Esophagus squamous epithelium (tissue), 4 donors: ENCODE measurements at regions not wholly inside any gene's neighbourhood (a gene's known extent, or its start where the extent isn't known, plus 50 kb on each side); places are given as distances from the start of the nearest gene placed in this dataset.

Source experiments
- CTCF ChIP-seq, 6 experiments: fragments of 450-650 bp in 4 of 6; fragments of 200-600 bp in 2 of 6; sonication (generic) in 2 of 6; IDR thresholded peaks; one replicate each; pipeline ENCODE4 v1.5.1; 2016 to 2019; ENCODE audit warnings: antibody characterized with exemption in 6 of 6, mild to moderate bottlenecking in 4 of 6, moderate library complexity in 4 of 6
- POLR2A ChIP-seq, 4 donors: fragments of 450-650 bp; IDR thresholded peaks; one replicate each; pipeline ENCODE4 v1.6.1; 2017; ENCODE audit warnings: antibody characterized with exemption in 4 of 4, mild to moderate bottlenecking in 4 of 4, moderate library complexity in 3 of 4

- TF ChIP-seq CTCF (IDR thresholded peaks at IDR 0.05): no peak
- no peak for TF ChIP-seq POLR2A (IDR thresholded peaks at IDR 0.05)
These were observed 733.4 kb upstream of the NUDT12 start for GRCh38 chr5:104295991-104296390.
